ENCODE measurements at regions not wholly inside any gene's neighbourhood (a gene's known extent, or its start where the extent isn't known, plus 50 kb on each side); places are given as distances from the start of the nearest gene placed in this dataset.
"Not testable (repeated sequence)": the region's sequence is repeated elsewhere in the genome, so short reads cannot be mapped to it uniquely, and the experiment has no call there.

DNA sequence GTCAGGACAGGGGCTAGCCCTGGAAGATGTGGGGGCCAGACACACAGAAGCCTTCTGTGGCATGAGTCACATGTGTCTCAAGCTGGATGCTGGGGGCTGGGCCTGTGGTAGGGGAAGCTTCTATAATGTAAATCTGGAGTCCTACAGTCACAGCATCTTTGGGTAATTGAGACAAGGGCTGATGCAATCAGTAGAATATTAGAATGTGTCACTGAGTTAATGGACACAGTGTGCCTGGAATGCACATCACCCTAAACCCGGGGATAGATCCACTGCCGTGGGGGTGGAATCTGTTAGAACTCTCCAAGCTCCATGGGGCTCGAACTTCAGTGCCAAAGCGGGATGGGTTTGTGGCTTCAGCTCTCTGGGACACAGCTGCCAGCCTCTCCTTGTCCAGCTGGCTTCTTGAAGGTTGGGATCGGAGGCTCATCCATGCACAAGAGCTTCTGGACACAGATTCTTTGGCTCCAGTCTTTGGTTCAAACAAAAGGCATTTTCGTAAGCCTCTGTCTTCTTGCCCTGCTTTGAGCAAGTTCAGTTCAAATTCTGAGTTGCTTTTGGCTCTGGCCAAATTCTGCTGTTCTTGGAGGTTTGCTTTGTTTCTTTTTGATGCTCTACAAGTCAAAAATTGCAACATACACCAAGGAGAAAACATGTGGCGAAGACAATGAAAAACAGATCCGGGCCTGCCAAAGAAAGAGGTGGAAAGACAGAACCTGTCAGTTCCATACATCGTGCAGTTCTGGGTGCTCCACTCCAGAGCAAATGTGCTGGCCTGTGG lies 194.8 kb upstream of the ZNF32 start:
- FAIRE-seq (peak; percentile 27), DNase-seq (ENCODE audit: low spot score) (no peak)

DNA sequence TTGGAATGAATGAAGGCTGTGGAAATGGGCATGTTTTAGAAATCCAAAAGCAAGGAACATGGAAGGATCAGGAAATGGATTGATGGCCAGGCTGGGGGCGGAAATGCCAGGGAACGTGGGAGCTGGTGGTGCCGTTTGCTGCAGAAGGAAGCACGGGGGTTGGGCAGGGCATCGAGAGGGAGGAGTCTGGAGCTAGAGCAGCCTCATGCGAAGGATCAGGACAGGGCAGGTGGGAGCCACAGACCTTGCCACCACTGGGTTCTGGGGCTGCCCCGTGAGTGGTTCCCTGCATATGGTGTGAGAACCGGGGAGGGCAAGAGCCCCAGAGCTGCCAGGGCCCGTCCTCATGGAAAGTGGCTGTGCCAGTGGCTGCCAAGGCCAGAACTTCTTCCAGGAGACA lies 193.8 kb upstream of the ZNF32 start:
- no peak for DNase-seq (ENCODE audit: low spot score)
- FAIRE-seq = peak; percentile 40

DNA sequence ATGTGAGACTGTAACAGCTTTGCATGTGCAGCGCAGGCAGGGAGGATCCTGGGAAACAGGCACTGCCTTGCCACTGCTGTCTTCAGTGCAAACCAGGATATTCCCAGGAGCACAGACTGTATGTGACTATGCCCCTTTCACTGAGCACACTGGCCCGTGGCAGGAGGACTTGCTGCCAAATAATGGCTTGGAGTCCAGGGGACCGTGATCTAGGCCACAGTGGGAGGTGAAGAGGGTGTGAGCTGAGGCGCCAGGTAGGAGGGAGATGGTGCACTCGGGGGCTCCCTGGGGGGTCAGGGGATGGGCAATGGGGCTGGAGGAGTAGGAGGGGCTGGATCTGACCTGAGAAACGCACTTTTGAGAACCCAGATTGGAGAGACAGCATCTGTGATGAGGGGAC lies 193.4 kb upstream of the ZNF32 start:
- DNase-seq (ENCODE audit: low spot score) = no peak
- peak; percentile 27 for FAIRE-seq

DNA sequence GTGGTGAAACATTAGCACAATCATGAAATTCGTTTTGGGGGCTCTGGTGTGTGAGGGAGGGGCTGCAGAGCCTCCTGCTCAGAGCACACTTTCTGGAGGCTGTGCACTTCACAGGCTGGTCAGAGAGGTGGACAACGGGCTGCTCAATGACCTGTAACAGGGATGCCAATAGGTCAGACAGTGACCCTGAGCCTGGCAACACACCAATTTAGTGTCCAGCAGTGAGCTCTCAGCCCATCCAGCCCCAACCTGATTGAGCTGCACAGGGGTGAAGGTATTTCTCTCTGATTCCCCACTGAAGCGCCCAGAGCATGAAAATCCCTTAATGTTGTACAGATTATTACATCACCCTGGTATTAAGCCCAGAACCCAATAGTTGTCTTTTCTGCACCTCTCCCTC lies 191.3 kb upstream of the ZNF32 start:
- no peak for DNase-seq (ENCODE audit: low spot score)

DNA sequence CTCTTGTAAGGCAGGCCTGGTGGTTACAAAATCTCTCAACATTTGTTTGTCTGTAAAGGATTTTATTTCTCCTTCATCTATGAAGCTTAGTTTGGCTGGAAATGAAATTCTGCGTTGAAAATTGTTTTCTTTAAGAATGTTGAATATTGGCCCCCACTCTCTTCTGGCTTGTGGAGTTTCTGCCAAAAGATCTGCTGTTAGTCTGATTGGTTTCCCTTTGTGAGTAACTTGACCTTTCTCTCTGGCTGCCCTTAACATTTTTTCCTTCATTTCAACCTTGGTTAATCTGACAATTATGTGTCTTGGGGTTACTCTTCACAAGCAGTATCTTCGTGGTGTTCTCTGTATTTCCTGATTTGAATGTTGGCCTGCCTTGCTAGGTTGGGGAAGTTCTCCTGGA lies 186.1 kb upstream of the ZNF32 start:
- not testable (repeated sequence) for FAIRE-seq; DNase-seq (ENCODE audit: low spot score)

More for the DNA sequence above, 191.3 kb upstream of the ZNF32 start:
- no peak for FAIRE-seq

DNA sequence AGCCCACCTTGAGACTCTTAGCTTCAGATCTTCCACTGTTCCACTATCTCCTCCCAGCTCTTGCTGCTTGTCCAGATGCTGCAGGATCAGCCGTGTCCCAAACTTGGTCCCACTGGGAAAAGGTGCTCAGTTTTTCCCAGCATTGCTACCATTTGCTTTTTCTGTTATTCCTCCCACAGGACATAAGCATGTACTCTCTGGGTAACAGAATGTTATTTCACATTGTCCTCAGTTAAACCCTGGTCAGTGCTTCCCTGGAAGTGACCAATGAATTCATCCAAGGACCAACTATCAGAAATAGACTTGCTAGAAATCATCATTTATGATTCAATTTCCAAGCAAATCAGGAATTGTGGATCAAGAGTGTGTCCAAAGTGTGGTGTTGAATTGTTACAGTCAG lies 179.2 kb upstream of the ZNF32 start:
- no peak for FAIRE-seq

DNA sequence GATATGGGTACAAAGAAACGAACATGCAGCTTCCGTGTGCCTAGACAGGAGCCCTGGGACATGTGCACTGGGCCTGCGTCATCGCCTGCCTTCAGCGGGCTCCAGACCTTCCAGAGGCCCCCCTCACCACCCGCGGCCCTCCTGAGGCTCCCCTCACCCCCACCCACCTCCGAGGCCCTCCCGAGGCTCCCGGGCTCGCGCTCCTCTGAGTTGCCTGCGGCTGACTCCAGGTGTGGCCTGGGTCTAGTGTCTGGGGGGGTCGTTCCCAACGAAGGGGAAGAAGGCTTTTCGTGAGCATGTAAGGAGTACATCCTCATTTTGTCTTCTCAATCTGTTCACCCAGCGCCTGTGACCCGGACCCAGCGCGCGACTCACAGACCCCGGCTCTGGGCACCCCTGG lies 177.3 kb upstream of the ZNF32 start:
- DNase-seq (ENCODE audit: low spot score) = no peak
- no peak for FAIRE-seq

More for the DNA sequence above, 179.2 kb upstream of the ZNF32 start:
- no peak for DNase-seq (ENCODE audit: low spot score)

DNA sequence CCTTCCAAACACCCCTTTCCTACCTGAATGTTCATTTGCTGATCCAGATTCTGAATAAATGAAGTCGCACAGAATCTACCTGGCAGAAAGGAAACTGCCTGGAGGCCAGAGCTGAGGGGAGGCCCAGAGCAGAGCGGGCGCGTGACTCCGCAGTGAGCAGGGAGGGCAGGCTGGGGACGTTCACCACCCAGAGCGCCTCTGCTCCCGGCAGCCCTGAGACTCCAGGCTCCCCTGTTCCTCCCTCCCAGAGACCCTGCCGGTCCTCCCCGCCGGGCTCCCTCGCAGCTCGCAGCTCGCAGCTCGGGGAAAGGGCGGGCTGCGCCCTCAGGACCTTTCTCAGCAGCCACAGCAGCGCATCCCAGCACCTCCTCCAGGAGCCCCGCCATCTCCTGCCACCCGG lies 176.7 kb upstream of the ZNF32 start:
- FAIRE-seq (no peak), DNase-seq (ENCODE audit: low spot score) (no peak)

DNA sequence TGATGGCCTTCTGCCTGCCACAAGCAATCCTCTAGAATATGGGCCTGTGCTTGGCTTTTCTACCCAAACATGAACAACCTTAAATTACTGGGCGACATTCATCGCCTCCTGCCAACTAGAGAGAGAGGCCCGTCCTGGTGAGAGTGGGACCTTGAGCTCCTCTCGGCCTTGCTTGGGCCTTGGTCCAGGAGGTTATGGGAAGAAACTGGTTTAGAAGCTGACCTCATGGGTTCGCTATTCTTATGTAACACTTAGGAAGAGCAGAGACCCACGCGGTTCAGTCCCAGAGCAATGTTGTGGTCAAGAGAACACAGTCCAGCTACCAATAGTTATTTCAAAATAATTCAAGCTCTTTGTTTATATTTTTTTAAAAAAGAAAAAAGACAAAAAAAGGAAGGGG lies 176.3 kb upstream of the ZNF32 start:
- DNase-seq (ENCODE audit: low spot score) = no peak
- FAIRE-seq = no peak

DNA sequence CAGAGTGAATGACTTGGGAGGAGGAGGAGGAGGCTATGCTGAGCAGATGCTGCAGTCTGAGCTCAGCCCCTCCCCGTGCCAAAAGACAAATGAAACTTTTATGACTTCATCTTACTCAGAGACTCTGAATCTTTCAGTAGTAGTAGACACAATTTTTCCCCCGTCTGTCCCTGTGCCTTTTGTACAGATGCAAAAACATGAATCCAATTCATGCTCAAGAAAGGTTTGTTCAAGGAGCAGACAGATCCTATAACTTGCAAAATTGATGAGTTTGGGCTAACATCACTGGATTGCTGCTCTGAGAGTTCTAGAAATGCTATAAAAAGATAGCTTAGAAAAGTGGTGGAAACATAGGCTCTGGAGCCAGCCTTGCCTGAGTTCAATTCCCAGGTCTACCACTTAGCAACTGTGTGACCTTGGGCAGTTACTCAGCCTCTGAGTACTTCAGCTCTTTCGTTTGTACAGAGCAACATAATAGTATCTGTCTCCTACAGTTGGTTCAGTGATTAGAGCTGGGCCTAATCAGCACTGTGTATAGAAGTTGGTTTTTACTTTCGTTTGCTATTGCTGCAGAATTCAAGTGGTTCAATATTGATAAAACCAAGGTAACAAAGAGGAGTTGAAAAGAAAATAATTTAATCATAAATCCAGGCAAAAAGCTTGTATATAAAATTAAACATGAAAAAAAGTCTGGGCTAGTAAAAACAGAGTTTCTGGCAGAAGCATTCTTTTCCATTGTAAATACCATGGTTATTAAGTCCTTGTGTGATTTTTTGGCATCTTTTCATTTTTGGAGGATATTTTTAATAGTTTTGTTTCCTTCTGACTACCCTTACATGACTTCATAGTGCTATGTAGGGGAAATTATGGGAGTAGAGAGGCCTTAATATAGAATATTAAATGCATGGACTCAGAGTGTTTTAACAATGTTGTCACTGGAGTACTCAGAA lies 174.2 kb upstream of the ZNF32 start:
- FAIRE-seq (peak; percentile 55), DNase-seq (ENCODE audit: low spot score) (no peak)

DNA sequence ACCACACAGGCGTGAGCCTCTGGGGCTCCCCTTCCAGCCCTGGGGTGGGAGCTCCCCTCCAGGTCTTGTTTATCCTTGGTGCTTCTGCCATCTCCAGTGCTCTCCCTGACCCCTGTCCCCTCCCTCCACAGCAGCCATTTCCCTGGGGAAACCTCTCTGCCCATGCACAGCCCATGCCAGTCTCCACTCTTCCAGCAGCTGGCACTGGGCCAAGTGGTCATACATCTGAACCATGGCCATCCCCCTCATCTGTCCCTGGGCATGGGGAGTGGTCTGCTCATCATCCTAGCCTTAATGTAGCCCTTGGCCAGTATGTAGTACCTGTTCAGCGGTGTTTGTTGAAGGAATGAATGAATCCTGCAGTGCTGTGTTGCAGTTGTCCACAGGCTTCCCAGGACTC lies 172.4 kb upstream of the ZNF32 start:
- DNase-seq (ENCODE audit: low spot score) = no peak
- FAIRE-seq = peak; percentile 67

DNA sequence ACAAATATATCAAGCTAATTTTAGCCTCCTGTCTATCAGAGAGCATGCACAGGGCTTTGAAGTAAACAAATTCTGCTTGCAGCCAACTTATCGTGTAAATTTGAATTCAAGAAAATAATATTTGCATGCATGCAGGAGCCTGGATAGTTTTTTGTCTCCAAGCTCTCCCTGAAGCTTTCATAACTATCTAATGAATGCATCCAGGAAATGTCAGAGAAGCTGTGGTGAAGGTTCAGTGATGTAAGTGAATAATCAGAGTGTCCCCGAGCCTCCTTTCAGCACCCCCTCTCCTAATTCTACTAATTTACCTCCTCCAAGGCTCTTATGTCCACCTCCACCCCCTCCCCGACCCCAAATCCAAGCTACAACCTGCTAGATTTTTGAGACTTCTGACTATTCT lies 172.0 kb upstream of the ZNF32 start:
- FAIRE-seq = no peak
- no peak for DNase-seq (ENCODE audit: low spot score)

DNA sequence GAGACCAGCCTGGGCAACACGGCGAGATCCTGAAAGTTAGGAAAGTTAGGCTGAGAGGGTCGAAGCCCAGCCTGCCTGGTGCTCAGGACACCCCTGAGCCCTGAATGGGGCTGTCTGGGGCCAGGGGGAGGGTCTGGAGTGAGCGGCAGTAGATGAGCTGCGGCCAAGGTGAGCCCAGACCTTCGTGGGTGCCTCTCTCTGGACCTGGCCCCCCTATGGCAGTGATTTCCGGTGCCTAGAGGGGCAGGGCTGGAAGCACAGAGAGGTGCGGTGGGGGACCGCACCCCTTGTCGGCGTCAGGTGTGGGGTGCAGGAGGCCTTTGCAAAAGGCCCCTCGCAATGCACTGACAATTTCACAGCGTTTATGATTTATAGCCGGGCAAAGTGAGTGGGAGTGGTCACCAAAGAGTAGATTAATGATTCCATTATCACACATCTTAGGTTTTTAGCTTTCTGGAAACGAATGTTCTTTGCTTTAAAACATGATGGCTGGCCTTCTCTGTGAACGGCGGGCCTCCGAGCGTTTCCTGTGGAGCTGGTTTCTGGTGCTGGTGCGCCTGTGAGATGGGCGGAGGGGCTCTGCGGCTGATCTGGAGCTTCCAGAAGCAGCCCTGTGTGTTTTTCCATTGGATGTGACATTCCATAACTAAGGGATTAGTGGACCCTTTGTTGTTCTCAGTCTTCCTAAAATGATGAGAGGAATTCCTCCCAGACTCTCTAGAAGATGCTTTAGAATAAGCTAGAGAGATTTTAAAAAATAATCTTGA lies 171.0 kb upstream of the ZNF32 start:
- DNase-seq (ENCODE audit: low spot score) (no peak), FAIRE-seq (no peak)

DNA sequence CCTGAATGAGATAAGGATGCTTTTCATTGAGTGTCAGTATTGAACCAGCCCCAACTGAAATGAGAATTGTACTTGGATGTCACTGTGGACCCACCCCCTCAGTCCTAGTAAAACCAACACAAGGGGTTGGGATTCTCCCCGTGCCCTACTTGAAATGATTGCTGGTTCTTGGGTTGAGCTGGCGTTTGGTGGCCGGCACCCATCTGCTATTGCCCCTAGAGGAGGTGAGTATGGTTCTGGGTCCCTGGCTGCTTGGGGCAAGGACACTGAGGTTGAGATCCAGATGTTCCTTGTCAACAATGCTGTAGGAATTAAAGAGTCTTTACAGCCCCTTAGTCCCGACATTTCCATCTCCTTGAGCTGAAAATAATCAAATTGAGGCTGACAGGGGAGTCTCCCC lies 170.0 kb upstream of the ZNF32 start:
- no peak for FAIRE-seq

DNA sequence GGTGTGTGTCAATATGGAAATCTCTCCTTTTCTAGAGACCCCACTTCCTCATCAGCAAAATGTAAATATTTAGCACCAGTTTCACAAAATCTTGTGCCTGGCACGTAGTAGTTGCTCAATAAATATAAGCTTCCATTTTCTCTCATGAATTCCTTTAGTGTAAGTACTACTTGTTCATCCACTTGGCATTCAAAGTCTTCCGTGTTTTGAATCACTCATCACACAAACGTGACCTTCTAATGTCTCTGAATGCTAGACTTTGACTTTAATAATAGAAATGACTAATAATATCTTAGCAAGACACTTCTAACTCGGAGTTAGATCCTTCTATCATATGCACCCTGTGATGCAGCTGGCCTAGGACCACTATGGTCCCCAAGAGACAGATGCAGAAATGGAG lies 168.7 kb upstream of the ZNF32 start:
- DNase-seq (ENCODE audit: low spot score) (no peak), FAIRE-seq (no peak)

More for the DNA sequence above, 170.0 kb upstream of the ZNF32 start:
- DNase-seq (ENCODE audit: low spot score) = no peak

DNA sequence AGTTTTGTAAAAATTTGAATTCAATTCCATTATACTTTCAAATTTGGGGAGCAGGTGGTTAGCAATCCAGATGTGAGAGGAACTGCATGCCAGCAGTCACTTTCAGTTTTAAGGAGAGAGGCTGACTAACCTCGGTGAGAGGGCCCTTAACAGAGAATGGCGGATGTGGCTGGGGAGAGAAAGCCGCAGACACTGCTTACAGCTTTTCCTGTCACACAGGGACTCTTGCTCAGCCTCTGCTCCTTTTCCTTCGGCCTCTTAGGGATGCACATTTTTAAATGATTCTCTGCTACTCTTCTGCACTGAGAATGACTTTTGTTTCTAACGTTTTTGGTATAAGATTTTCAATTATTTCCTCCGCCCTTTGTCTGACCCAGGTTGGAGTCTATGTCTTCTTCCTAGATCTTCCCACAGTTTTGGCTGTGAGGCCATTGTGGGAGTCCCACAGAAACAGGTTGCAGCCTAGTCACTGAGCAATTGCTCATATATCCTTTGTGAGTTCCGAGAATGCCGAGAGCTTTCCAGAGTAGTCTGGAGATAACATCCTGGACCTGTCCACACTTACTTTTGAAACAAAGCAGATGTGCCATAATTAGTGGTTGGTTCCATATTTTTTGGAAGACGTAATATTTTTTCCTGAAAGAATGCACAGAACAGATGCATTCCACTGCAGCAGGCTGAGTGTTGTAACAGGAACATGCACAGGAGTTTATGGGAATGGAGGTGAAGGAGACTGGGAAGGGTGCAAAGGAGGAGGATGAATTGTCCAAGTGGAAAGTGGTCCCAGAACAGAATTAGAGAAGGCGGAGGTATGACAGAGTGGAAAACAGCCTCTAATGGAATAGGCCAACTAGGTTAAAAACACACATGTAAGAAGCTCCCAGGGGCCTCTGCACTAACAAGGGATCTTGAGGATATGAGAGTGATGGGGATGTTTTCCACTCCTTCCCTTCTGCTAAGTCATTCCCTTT lies 168.0 kb upstream of the ZNF32 start:
- FAIRE-seq = no peak

DNA sequence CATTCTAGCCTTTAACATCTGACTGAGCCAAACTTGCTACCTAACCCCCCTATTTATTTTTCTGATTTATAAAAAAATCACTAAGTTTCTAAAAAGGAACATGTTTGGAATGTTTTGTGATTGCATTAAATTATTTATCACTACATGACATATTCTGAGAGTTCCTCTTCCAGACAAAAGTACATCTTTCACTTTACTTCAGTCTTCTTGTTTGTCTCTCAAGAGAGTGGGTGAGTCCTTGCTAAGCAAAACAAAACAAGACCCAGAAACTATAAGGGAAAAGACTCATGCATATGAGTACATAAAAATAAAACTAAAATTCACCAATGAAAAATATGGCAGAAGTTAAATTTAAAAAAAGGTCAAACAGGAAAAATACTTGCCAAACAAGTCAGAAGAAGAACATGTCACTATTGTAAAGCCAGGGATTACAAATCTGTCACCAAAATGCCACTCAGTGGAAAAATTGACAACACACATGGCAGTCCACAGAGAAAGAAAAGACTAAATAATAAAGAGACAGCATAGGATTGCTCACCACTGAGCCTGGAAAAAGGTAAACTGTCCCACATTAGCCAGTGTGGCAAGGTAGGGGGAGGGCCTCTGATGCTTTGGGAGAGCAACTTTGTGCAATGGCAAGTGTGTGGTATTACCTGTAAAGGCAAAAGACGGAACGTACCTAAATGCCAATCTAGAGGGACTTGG lies 166.7 kb upstream of the ZNF32 start:
- no peak for DNase-seq (ENCODE audit: low spot score)
- FAIRE-seq = no peak

More for the DNA sequence above, 168.0 kb upstream of the ZNF32 start:
- DNase-seq (ENCODE audit: low spot score) = peak; percentile 65

DNA sequence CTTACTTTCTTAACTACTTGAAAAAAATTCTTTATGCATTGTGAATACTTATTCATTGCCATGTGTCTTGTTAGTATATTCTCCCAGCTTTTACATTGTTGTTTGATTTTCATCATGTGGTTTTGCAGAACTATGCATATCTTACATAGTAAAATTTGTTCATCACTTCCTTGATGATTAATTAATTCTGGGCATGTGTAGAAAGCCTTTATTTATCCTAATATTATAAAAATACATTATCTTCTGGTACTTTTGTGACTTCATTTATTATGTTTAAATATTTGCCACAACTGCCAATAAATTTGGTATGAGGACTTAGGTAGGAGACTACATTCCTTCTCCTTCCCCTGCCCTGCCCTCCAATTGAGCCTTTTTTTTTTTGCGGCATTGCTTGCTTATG lies 166.0 kb upstream of the ZNF32 start:
- DNase-seq (ENCODE audit: low spot score) = no peak
- no peak for FAIRE-seq

DNA sequence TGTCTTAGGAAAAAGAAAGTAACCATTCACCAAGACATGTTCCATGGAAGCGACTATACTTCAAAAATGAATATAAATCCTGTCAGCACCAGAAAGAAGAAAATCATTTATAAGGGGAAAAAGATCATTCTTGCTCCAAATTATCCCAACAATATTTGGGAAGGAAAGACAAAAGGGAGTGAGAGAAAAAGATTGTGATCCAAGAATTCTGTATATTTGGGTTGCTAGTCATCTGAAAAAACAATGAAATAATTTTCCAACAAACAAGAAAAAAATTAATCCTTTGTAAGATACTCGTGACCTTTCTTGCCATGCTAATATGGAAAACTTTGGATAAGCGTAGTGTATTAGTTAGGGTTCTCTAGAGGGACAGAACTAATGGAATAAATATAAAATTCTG lies 163.2 kb upstream of the ZNF32 start:
- FAIRE-seq (no peak), DNase-seq (ENCODE audit: low spot score) (no peak)

Measured in urothelium cell line (cell line).